ENCODE measurements at regions not wholly inside any gene's neighbourhood (a gene's known extent, or its start where the extent isn't known, plus 50 kb on each side); places are given as distances from the start of the nearest gene placed in this dataset.

- no peak for TF ChIP-seq ZFX (IDR thresholded peaks at IDR 0.05; ENCODE audit: borderline replicate concordance)
- TF ChIP-seq CTCF (IDR thresholded peaks at IDR 0.05): no peak
These were observed 189.0 kb downstream of the AACS start for GRCh38 chr12:125254236-125254635.
